Parathyroid adenoma (tissue), 2 donors: ENCODE measurements at regions not wholly inside any gene's neighbourhood (a gene's known extent, or its start where the extent isn't known, plus 50 kb on each side); places are given as distances from the start of the nearest gene placed in this dataset.

Experiments used
- H2AFZ ChIP-seq: fragments of 300-600 bp; sonication (generic); one replicate; pipeline ENCODE4 v1.7.0; 2017; ENCODE audit warnings: antibody characterized with exemption, mild to moderate bottlenecking
- H3K27ac ChIP-seq: fragments of 300-600 bp; sonication (generic); one replicate; pipeline ENCODE4 v1.7.0; 2017
- H3K27me3 ChIP-seq: fragments of 300-600 bp; sonication (generic); one replicate; pipeline ENCODE4 v1.7.0; 2017; ENCODE audit warnings: low read length; ENCODE audit not compliant: control insufficient read depth, insufficient read depth
- H3K36me3 ChIP-seq: fragments of 300-600 bp; sonication (generic); one replicate; pipeline ENCODE4 v1.7.0; 2017; ENCODE audit warnings: low read length; ENCODE audit not compliant: control insufficient read depth, insufficient read depth
- H3K4me1 ChIP-seq: fragments of 300-600 bp; sonication (generic); one replicate; pipeline ENCODE4 v1.7.0; 2017; ENCODE audit warnings: control low read depth
- H3K4me2 ChIP-seq: fragments of 300-600 bp; sonication (generic); one replicate; pipeline ENCODE4 v1.7.0; 2017; ENCODE audit warnings: low read length
- H3K4me3 ChIP-seq: fragments of 300-600 bp; sonication (generic); one replicate; pipeline ENCODE4 v1.7.0; 2017; ENCODE audit warnings: low read depth, low read length
- H3K79me2 ChIP-seq: fragments of 300-600 bp; sonication (generic); one replicate; pipeline ENCODE4 v1.7.0; 2017; ENCODE audit warnings: control low read depth
- H3K9ac ChIP-seq: fragments of 300-600 bp; sonication (generic); one replicate; pipeline ENCODE4 v1.7.0; 2017; ENCODE audit warnings: mild to moderate bottlenecking
- H3K9me3 ChIP-seq: fragments of 300-600 bp; sonication (generic); one replicate; pipeline ENCODE4 v1.7.0; 2017; ENCODE audit warnings: low read length; ENCODE audit not compliant: control insufficient read depth
- TF ChIP-seq, protein P1 (sequence below): fragments of 300-600 bp; sonication (generic); IDR thresholded peaks from one replicate; pipeline ENCODE4 v1.7.0; 2017; ENCODE audit warnings: antibody characterized with exemption, mild to moderate bottlenecking
- donor health status: primary hyperparathyroidism.

DNA sequence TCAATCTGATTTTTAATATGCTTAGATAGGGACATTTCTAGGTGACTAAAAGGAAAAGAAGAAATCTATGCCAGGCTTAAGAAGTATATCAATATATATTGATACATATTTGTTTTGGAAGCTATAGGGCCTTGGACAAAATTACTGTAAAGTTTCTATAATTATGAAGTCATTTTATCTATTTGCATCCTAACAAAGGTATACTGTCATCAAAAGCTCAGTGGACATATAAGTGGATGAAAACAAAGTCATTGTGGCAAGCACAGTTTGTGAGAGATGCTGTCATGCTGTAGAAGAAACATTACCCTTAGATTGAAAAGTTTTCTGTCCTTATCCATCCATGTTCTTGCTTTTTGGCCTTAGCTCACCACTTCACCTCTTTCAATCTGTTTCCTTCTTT is 140.3 kb upstream of the SPEF2 start:
- H3K4me2 ChIP-seq: no peak overlapping the region
- no peaks in the 10 kb centered on the region for H3K36me3 ChIP-seq
- H3K27ac ChIP-seq: no peak overlapping the region
- no peak overlapping the region for H3K4me3 ChIP-seq
- H3K9me3 ChIP-seq: no peaks in the 10 kb centered on the region
- H3K4me1 ChIP-seq: peaks cover 4% of the 10 kb centered on the region
- no peaks in the 10 kb centered on the region for H3K79me2 ChIP-seq
- H3K27me3 ChIP-seq: no peaks in the 10 kb centered on the region
- H2AFZ ChIP-seq: peak overlapping the region; percentile 20
- no peak overlapping the region for H3K9ac ChIP-seq
- TF ChIP-seq, protein P1, sequence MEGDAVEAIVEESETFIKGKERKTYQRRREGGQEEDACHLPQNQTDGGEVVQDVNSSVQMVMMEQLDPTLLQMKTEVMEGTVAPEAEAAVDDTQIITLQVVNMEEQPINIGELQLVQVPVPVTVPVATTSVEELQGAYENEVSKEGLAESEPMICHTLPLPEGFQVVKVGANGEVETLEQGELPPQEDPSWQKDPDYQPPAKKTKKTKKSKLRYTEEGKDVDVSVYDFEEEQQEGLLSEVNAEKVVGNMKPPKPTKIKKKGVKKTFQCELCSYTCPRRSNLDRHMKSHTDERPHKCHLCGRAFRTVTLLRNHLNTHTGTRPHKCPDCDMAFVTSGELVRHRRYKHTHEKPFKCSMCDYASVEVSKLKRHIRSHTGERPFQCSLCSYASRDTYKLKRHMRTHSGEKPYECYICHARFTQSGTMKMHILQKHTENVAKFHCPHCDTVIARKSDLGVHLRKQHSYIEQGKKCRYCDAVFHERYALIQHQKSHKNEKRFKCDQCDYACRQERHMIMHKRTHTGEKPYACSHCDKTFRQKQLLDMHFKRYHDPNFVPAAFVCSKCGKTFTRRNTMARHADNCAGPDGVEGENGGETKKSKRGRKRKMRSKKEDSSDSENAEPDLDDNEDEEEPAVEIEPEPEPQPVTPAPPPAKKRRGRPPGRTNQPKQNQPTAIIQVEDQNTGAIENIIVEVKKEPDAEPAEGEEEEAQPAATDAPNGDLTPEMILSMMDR: no peak

DNA sequence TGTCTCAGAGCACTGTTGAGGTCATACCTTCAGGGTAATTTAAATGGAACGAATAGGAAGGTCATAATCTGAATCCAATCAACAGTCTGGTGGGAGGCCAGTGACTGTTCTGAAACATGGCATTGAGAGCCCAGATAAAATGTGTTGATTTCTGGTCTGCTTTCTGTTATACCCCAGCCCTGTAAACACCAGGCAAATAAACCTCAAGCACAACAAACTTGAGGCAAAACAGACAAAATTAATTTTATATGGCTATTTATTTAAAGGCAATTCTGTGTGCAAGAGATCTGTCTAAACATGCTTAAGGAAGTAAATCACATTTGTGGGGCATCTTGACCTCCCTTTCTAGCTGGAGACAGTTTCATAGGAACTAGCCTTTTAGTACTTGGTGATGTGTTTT is 140.9 kb upstream of the SPEF2 start:
- TF ChIP-seq, protein P1: no peak
- Histone ChIP-seq H3K36me3 (no peaks in the 10 kb centered on the region), H3K4me2 (no peak overlapping the region), H3K4me3 (no peak overlapping the region), H3K9ac (no peak overlapping the region), H2AFZ (peak overlapping the region; percentile 13), H3K27me3 (no peaks in the 10 kb centered on the region), H3K4me1 (peaks cover 4% of the 10 kb centered on the region), H3K79me2 (no peaks in the 10 kb centered on the region), H3K27ac (no peak overlapping the region), H3K9me3 (no peaks in the 10 kb centered on the region)

DNA sequence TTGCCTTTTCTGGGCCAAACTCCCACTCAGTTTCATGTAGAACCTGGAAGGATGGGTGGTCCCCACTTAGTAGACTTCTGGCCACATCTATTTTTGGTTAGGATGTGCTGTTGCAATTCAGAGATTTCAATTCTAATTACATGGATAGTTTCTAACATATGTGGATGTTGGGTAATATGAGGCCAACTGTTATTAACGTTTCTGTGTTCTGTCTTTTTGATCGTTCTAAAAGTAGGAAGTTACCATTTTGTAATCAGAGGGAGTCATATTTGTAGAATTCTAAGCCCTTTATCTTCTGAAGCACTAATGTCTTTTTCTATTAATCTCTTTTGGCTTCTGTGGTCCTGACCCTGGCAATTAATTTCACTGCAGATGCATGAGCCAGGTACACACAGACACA is 141.6 kb upstream of the SPEF2 start:
- H3K27me3 ChIP-seq: no peaks in the 10 kb centered on the region
- H3K4me2 ChIP-seq: no peak overlapping the region
- H3K36me3 ChIP-seq: no peaks in the 10 kb centered on the region
- TF ChIP-seq, protein P1: no peak
- no peak overlapping the region for H2AFZ ChIP-seq
- H3K79me2 ChIP-seq: no peaks in the 10 kb centered on the region
- peaks cover 4% of the 10 kb centered on the region for H3K4me1 ChIP-seq
- no peak overlapping the region for H3K9ac ChIP-seq
- H3K9me3 ChIP-seq: no peaks in the 10 kb centered on the region
- no peak overlapping the region for H3K4me3 ChIP-seq
- H3K27ac ChIP-seq: no peak overlapping the region

DNA sequence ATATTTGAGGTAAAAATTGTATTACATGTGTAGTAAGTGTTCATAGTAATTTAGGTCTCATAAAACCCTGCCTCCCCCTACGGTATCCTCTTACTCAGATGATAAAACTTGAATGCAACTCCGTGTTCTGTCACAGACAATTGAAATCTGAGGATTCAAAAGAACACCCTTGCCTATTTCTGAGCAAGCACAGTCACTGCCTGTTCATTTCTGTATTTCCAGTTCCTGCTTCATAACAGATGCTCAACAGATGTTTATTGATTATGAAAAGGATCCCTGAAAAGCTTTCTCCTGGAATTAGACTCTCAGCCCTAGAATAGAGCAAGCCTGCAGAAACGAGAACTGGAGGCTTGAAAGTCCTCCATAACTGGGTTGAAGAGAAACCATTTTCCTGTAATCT is 144.1 kb upstream of the SPEF2 start:
- TF ChIP-seq, protein P1: no peak
- Histone ChIP-seq H3K4me1 (no peaks in the 10 kb centered on the region), H3K27me3 (no peaks in the 10 kb centered on the region), H3K4me3 (no peak overlapping the region), H3K9ac (no peak overlapping the region), H3K9me3 (no peaks in the 10 kb centered on the region), H2AFZ (no peak overlapping the region), H3K4me2 (no peak overlapping the region), H3K27ac (no peak overlapping the region), H3K36me3 (no peaks in the 10 kb centered on the region), H3K79me2 (no peaks in the 10 kb centered on the region)

DNA sequence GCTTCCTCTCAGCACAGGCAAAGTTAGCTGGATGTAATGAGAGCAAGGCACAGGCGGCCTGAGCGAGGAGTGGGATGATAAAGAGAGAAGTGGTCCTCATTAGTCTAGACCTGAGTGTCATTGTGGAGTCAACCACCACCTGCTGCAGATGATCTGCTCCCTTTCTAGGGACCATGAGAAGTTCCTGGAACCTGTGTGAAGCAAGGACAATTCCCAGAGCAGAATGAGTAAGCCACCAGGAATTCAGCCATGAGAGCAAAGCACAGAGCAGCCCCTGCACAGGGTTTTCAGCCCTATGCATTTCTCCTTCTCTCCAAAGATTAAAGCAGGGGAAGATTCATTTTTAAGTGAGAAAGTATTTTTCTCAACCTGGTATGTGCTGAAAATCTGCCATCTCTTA is 146.8 kb upstream of the SPEF2 start:
- no peaks in the 10 kb centered on the region for H3K27me3 ChIP-seq
- H3K9me3 ChIP-seq: no peaks in the 10 kb centered on the region
- H2AFZ ChIP-seq: no peak overlapping the region
- H3K27ac ChIP-seq: no peak overlapping the region
- no peaks in the 10 kb centered on the region for H3K36me3 ChIP-seq
- no peak overlapping the region for H3K4me3 ChIP-seq
- H3K4me2 ChIP-seq: no peak overlapping the region
- H3K9ac ChIP-seq: no peak overlapping the region
- H3K79me2 ChIP-seq: no peaks in the 10 kb centered on the region
- H3K4me1 ChIP-seq: no peaks in the 10 kb centered on the region
- TF ChIP-seq, protein P1: no peak
